ENCODE measurements at regions not wholly inside any gene's neighbourhood (a gene's known extent, or its start where the extent isn't known, plus 50 kb on each side); places are given as distances from the start of the nearest gene placed in this dataset.

GRCh38 chr3:159062734-159063410 is 261.0 kb downstream of the MFSD1 start:
- H2AFZ ChIP-seq (ENCODE audit: low read depth, low read length, severe bottlenecking), result no peak overlapping the region
- no peaks in the 10 kb centered on the region for H3K9me3 ChIP-seq (ENCODE audit: insufficient read depth, low read length)
- H3K36me3 ChIP-seq (ENCODE audit: low read length), result no peaks in the 10 kb centered on the region
- H4K20me1 ChIP-seq (ENCODE audit: low read depth, low read length), result no peaks in the 10 kb centered on the region
- no peaks in the 10 kb centered on the region for H3F3A ChIP-seq (ENCODE audit: insufficient read depth)
- H3K9ac ChIP-seq (ENCODE audit: low read length), result no peak overlapping the region
- H3K4me3 ChIP-seq (ENCODE audit: insufficient read depth, low read length, poor library complexity, severe bottlenecking), result no peak overlapping the region
- TF ChIP-seq CTCF (IDR thresholded peaks at IDR 0.05; ENCODE audit: insufficient read depth, low read length, poor library complexity, severe bottlenecking), result no peak
- TF ChIP-seq EZH2phosphoT487 (conservative IDR thresholded peaks at IDR 0.05; ENCODE audit: low read length), result no peak
- H3K27me3 ChIP-seq (ENCODE audit: low read length), result no peaks in the 10 kb centered on the region
- no peaks in the 10 kb centered on the region for H3K79me2 ChIP-seq (ENCODE audit: insufficient read depth, low read length)
- H3K9me2 ChIP-seq (replicated peaks; ENCODE audit: insufficient read depth, low read length), result no peaks in the 10 kb centered on the region
- no peak overlapping the region for H3K27ac ChIP-seq (ENCODE audit: low read depth, low read length)
- H3K4me2 ChIP-seq (ENCODE audit: low read depth, low read length, poor library complexity, severe bottlenecking), result no peak overlapping the region

DNA sequence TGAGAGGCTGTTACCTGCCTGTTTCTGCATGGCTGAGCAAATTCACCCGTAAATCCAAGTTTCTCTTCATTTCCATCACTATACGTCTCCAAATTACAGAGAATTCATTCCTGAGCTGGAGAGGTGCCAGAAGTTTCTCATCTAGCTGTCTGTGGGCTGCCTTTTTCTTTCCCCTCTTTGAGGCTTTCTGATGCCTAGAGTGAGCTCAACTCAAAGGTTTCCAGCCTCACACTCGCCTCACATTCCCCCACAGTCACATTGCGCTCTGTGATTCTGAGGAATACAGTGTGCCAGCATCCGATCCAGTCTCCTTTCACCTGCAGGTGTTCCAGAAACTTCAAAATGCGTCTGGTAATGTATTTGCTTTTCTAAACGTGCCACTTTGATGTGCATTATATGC is 267.2 kb downstream of the MFSD1 start, which contains the start of gene IQCJ:
IQCJ (plus strand) TSS at position 229 of the 400 bp plus-strand sequence.
- Histone ChIP-seq H3K27ac (ENCODE audit: low read depth, low read length) (no peak within 1 kb of the TSS), H3K27me3 (ENCODE audit: low read length) (no peaks in the 10 kb centered on the region), H3K9ac (ENCODE audit: low read length) (no peak within 1 kb of the TSS), H3K79me2 (ENCODE audit: insufficient read depth, low read length) (no peaks in the 10 kb centered on the region), H3K9me3 (ENCODE audit: insufficient read depth, low read length) (no peaks in the 10 kb centered on the region), H4K20me1 (ENCODE audit: low read depth, low read length) (no peaks in the 10 kb centered on the region), H3F3A (ENCODE audit: insufficient read depth) (no peaks in the 10 kb centered on the region), H3K36me3 (ENCODE audit: low read length) (no peaks in the 10 kb centered on the region), H3K4me2 (ENCODE audit: low read depth, low read length, poor library complexity, severe bottlenecking) (no peak within 1 kb of the TSS), H3K9me2 (replicated peaks; ENCODE audit: insufficient read depth, low read length) (no peaks in the 10 kb centered on the region), H3K4me3 (ENCODE audit: insufficient read depth, low read length, poor library complexity, severe bottlenecking) (no peak within 1 kb of the TSS), H2AFZ (ENCODE audit: low read depth, low read length, severe bottlenecking) (no peak within 1 kb of the TSS)
- TF ChIP-seq EZH2phosphoT487 (conservative IDR thresholded peaks at IDR 0.05; ENCODE audit: low read length) (no peak), CTCF (IDR thresholded peaks at IDR 0.05; ENCODE audit: insufficient read depth, low read length, poor library complexity, severe bottlenecking) (no peak)

GRCh38 chr3:159069866-159070425 is 268.1 kb downstream of the MFSD1 start:
- no peak overlapping the region for H3K27ac ChIP-seq (ENCODE audit: low read depth, low read length)
- H3K27me3 ChIP-seq (ENCODE audit: low read length), result no peaks in the 10 kb centered on the region
- no peaks in the 10 kb centered on the region for H3K79me2 ChIP-seq (ENCODE audit: insufficient read depth, low read length)
- no peak overlapping the region for H3K4me2 ChIP-seq (ENCODE audit: low read depth, low read length, poor library complexity, severe bottlenecking)
- H3K36me3 ChIP-seq (ENCODE audit: low read length), result no peaks in the 10 kb centered on the region
- H3K9ac ChIP-seq (ENCODE audit: low read length), result no peak overlapping the region
- H3F3A ChIP-seq (ENCODE audit: insufficient read depth), result no peaks in the 10 kb centered on the region
- H3K9me2 ChIP-seq (replicated peaks; ENCODE audit: insufficient read depth, low read length), result no peaks in the 10 kb centered on the region
- H3K4me3 ChIP-seq (ENCODE audit: insufficient read depth, low read length, poor library complexity, severe bottlenecking), result no peak overlapping the region
- TF ChIP-seq EZH2phosphoT487 (conservative IDR thresholded peaks at IDR 0.05; ENCODE audit: low read length) (no peak), CTCF (IDR thresholded peaks at IDR 0.05; ENCODE audit: insufficient read depth, low read length, poor library complexity, severe bottlenecking) (no peak)
- H4K20me1 ChIP-seq (ENCODE audit: low read depth, low read length), result no peaks in the 10 kb centered on the region
- H3K9me3 ChIP-seq (ENCODE audit: insufficient read depth, low read length), result no peaks in the 10 kb centered on the region
- H2AFZ ChIP-seq (ENCODE audit: low read depth, low read length, severe bottlenecking), result no peak overlapping the region

Data from SU-DHL-6 (cell line).